ENCODE measurements at regions not wholly inside any gene's neighbourhood (a gene's known extent, or its start where the extent isn't known, plus 50 kb on each side); places are given as distances from the start of the nearest gene placed in this dataset.

GRCh38 chr15:31217566-31218270 lies 108.9 kb upstream of the KLF13 start:
- TF ChIP-seq CTCF (IDR thresholded peaks at IDR 0.05; ENCODE audit: control extremely low read depth in 1 of 3, insufficient read depth in 1 of 3, low read depth in 1 of 3, low read length in 3 of 3) (no peak), EP300 (IDR thresholded peaks at IDR 0.05; ENCODE audit: borderline replicate concordance in 1 of 2, low read depth in 2 of 2, low read length in 2 of 2) (no peak), SIN3A (conservative IDR thresholded peaks at IDR 0.05 in 1 of 2, IDR thresholded peaks at IDR 0.05 in 1 of 2; ENCODE audit: low read depth in 1 of 2, low read length in 2 of 2) (no peak), POLR2A (IDR thresholded peaks at IDR 0.05; ENCODE audit: control extremely low read depth in 1 of 2, low read depth in 2 of 2, low read length in 2 of 2) (no peak), HDAC6 (IDR thresholded peaks at IDR 0.05; ENCODE audit: low read depth, low read length) (no peak), EGR1 (IDR thresholded peaks at IDR 0.05; ENCODE audit: borderline replicate concordance, low read depth, low read length) (no peak), BRCA1 (IDR thresholded peaks at IDR 0.05; ENCODE audit: low read depth, low read length) (no peak), EZH2 (IDR thresholded peaks at IDR 0.05; ENCODE audit: low read depth, low read length, severe bottlenecking) (no peak)
